ENCODE measurements at regions not wholly inside any gene's neighbourhood (a gene's known extent, or its start where the extent isn't known, plus 50 kb on each side); places are given as distances from the start of the nearest gene placed in this dataset.

DNA sequence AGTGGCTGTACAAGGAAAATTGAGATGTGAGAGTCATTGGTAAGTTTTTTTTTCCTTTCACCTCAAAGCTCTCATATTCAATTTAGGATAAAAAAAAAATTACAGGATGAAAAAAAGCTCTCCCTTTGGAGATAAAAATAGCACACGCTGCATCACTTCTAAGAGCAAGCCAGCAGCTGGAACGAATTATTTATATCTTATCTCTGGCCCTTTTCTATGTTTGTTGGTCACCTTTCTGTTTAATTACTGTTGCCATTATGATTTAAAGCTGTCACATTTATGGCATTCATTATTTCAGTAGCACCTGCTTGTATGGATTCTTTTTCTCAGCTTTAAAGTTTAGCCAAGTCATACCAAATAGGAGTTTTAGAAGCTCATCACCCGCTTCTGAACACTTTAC lies 171.6 kb upstream of the PDZRN3 start:
- TF ChIP-seq, protein P1, sequence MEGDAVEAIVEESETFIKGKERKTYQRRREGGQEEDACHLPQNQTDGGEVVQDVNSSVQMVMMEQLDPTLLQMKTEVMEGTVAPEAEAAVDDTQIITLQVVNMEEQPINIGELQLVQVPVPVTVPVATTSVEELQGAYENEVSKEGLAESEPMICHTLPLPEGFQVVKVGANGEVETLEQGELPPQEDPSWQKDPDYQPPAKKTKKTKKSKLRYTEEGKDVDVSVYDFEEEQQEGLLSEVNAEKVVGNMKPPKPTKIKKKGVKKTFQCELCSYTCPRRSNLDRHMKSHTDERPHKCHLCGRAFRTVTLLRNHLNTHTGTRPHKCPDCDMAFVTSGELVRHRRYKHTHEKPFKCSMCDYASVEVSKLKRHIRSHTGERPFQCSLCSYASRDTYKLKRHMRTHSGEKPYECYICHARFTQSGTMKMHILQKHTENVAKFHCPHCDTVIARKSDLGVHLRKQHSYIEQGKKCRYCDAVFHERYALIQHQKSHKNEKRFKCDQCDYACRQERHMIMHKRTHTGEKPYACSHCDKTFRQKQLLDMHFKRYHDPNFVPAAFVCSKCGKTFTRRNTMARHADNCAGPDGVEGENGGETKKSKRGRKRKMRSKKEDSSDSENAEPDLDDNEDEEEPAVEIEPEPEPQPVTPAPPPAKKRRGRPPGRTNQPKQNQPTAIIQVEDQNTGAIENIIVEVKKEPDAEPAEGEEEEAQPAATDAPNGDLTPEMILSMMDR (conservative IDR thresholded peaks at IDR 0.05; ENCODE audit: low read depth, low read length), result no peak
- TF ChIP-seq EZH2 (IDR thresholded peaks at IDR 0.05; ENCODE audit: borderline replicate concordance, low read depth, low read length, poor library complexity, severe bottlenecking), result no peak
